Stimulated activated CD8-positive, alpha-beta memory T cell treated with anti-CD3 and anti-CD28 coated beads, Interleukin-7, amount 100 ng/mL, for 4 hours (primary cell): ENCODE measurements at regions not wholly inside any gene's neighbourhood (a gene's known extent, or its start where the extent isn't known, plus 50 kb on each side); places are given as distances from the start of the nearest gene placed in this dataset.
A peak's percentile ranks its signal among the peaks of the same experiment; 100 is the strongest.
"Not testable (repeated sequence)": the region's sequence is repeated elsewhere in the genome, so short reads cannot be mapped to it uniquely, and the experiment has no call there.

Source experiments
- DNase-seq, 2 donors: peaks; one replicate each; pipeline ENCODE4 v3.0.0-alpha.2; 2020; ENCODE audit warnings: low read depth in 2 of 2

GRCh38 chr1:273772-274171, 177.7 kb downstream of the OR4F29 start:
- not testable (repeated sequence) for DNase-seq

GRCh38 chr1:267815-268214, 183.7 kb downstream of the OR4F29 start:
- peak; percentile 37 to 43 for DNase-seq
